Kidney epithelial cell (primary cell): ENCODE measurements at regions not wholly inside any gene's neighbourhood (a gene's known extent, or its start where the extent isn't known, plus 50 kb on each side); places are given as distances from the start of the nearest gene placed in this dataset.

Experiments
- DNase-seq: peaks from one replicate; pipeline ENCODE4 v3.0.0-alpha.2; 2010; ENCODE audit warnings: low read depth
- H3K27me3 ChIP-seq: 2 replicates; pipeline ENCODE4 v1.6.0; 2011; ENCODE audit warnings: low read length; ENCODE audit not compliant: control insufficient read depth, insufficient read depth
- H3K36me3 ChIP-seq: 2 replicates; pipeline ENCODE4 v1.5.1; 2011; ENCODE audit warnings: low read length; ENCODE audit not compliant: control insufficient read depth, insufficient read depth
- H3K4me3 ChIP-seq: 2 replicates; pipeline ENCODE4 v1.5.1; 2011; ENCODE audit warnings: low read depth, mild to moderate bottlenecking, control low read depth, low read length
- TF ChIP-seq, protein P1 (sequence below): IDR thresholded peaks from 2 replicates; pipeline ENCODE4 v1.5.1; 2011; ENCODE audit warnings: mild to moderate bottlenecking, moderate library complexity, low read length, control low read depth, inconsistent platforms; ENCODE audit not compliant: insufficient read depth, poor library complexity, severe bottlenecking

DNA sequence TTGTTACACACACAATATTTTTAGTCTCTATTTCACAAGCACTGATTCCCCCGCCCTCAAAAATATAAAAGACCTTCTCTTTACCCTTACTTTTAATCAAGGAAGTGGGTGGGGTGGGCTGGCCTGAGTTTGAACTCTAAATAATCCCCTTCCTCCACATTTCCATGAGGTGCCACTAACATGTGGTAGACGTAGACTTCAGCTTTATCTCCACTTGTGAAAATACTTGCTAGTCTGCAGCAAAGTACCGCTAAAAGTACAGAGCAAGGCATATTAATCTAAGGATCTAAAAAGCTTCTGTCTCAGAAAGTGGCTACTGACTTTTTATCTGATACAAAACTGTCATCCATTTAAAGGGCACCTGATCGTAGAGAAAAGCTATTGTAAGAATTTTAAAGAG, 739.6 kb upstream of the SLC10A2 start:
- no peak for DNase-seq
- Histone ChIP-seq H3K36me3 (no peaks in the 10 kb centered on the region), H3K27me3 (no peaks in the 10 kb centered on the region), H3K4me3 (no peak overlapping the region)
- TF ChIP-seq, protein P1, sequence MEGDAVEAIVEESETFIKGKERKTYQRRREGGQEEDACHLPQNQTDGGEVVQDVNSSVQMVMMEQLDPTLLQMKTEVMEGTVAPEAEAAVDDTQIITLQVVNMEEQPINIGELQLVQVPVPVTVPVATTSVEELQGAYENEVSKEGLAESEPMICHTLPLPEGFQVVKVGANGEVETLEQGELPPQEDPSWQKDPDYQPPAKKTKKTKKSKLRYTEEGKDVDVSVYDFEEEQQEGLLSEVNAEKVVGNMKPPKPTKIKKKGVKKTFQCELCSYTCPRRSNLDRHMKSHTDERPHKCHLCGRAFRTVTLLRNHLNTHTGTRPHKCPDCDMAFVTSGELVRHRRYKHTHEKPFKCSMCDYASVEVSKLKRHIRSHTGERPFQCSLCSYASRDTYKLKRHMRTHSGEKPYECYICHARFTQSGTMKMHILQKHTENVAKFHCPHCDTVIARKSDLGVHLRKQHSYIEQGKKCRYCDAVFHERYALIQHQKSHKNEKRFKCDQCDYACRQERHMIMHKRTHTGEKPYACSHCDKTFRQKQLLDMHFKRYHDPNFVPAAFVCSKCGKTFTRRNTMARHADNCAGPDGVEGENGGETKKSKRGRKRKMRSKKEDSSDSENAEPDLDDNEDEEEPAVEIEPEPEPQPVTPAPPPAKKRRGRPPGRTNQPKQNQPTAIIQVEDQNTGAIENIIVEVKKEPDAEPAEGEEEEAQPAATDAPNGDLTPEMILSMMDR, result no peak

DNA sequence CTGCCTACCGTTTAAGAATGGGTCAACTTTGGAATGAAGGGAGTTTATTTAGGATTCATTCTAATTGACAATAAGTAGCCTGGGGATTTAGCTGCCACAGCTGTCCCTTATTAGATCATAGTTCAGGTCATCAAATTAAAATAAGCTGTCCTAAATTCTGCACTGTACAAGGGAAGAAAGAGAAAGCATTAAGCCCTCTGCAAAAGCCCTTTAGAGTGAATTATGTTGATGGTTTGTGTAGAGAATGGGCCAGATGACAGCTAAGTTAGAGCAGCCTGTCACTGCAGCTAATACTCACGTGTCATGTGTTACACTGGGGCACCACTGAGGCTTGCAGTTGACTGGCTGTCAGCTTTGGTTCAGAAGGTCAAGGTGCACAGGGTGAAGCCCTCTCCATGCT, 737.1 kb upstream of the SLC10A2 start:
- DNase-seq, result no peak

GRCh38 chr13:103799028-103799427, 732.8 kb upstream of the SLC10A2 start:
- TF ChIP-seq, protein P1, result no peak
- no peaks in the 10 kb centered on the region for H3K27me3 ChIP-seq
- DNase-seq, result no peak
- H3K4me3 ChIP-seq, result no peak overlapping the region
- no peaks in the 10 kb centered on the region for H3K36me3 ChIP-seq

More for the DNA sequence above, 737.1 kb upstream of the SLC10A2 start:
- no peaks in the 10 kb centered on the region for H3K27me3 ChIP-seq
- no peaks in the 10 kb centered on the region for H3K36me3 ChIP-seq
- TF ChIP-seq, protein P1, result no peak
- no peak overlapping the region for H3K4me3 ChIP-seq

DNA sequence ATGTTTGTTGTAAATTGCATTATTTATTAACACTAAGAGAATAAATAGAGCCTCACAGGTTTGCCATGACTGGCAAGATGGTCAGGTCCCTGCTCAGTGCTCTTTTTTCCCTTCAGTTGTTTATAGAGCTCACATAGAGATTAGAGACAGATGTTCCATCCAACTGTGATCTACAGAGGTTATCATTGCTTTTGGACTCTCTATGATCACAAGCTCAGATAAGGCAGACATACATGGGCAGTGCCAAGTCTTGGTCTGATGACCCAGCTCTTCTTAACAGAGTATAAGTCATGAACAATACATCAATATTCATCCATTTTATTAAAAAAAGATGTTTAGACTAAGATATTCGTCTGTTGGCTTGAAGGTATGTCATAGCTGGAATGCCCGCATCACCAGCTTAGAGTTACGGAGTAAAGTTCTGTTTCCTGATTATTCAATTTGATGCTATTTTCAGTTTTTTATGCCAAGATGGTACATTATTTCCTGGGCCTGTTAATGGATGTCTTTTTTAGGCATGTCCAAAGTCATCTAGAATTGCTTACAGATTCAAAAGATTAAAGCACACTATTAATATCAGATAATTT, 729.8 kb upstream of the SLC10A2 start:
- Histone ChIP-seq H3K36me3 (no peaks in the 10 kb centered on the region), H3K4me3 (no peak overlapping the region), H3K27me3 (no peaks in the 10 kb centered on the region)
- DNase-seq, result no peak
- TF ChIP-seq, protein P1, result no peak

DNA sequence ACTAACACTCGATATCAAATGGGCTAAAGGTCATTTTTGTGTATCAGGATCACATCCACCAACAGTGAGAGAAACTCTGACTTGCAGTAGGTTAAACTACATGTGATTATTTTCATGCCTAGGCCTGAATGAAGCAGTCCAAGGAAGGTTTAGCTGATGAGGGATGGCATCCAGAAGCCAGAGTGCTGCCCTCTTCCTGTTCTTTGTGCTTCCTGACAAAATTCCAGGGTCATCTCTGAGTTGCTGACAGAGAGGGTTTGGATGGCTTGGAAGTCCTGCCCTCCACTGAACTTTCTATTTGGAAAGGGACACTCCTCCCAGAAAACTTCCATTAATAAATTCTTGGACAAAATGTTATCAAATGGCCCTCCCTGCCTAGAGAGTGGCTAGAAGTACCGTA, 728.3 kb upstream of the SLC10A2 start:
- H3K4me3 ChIP-seq, result no peak overlapping the region
- no peak for DNase-seq
- TF ChIP-seq, protein P1, result no peak
- no peaks in the 10 kb centered on the region for H3K27me3 ChIP-seq
- H3K36me3 ChIP-seq, result no peaks in the 10 kb centered on the region

- TF ChIP-seq, protein P1, result peak; percentile 46
- no peak overlapping the region for H3K4me3 ChIP-seq
- no peak for DNase-seq
- H3K27me3 ChIP-seq, result no peaks in the 10 kb centered on the region
- H3K36me3 ChIP-seq, result no peaks in the 10 kb centered on the region
Measured at GRCh38 chr13:103788061-103788652, 721.9 kb upstream of the SLC10A2 start.
